GM12878 (cell line): ENCODE measurements at regions not wholly inside any gene's neighbourhood (a gene's known extent, or its start where the extent isn't known, plus 50 kb on each side); places are given as distances from the start of the nearest gene placed in this dataset.

Source experiments
- ATAC-seq: fragments of 200-7000 bp; cut with Tn5 transposase; 3 replicates; pipeline ENCODE4 v1.9.1; 2020; ENCODE audit warnings: mild to moderate bottlenecking, moderate library complexity
- BruUV-seq: library from RNA; stranded (reverse); fragments of 400-500 nt; replicated peaks from 2 replicates; lab custom pipeline; 2021; lab: Mats Ljungman, UMichigan
- CTCF ChIA-PET: fragments of 300-600 bp; sonication (Branson Sonifier 250); formaldehyde crosslinking; extraction: SDS; loops from one replicate; lab custom pipeline; 2021; ENCODE audit warnings: inconsistent platforms; lab: Yijun Ruan, JAX
- POLR2A ChIA-PET: fragments of 350-600 bp; formaldehyde crosslinking; extraction: SDS; loops from one replicate; lab custom pipeline; 2021; ENCODE audit warnings: inconsistent platforms; lab: Charles Lee
- RAD21 ChIA-PET: fragments of 300-600 bp; sonication (Branson Sonifier 250); formaldehyde crosslinking; loops from one replicate; lab custom pipeline; 2023; ENCODE audit warnings: antibody characterized with exemption; ENCODE audit not compliant: unreplicated experiment; lab: Charles Lee
- SMC1A ChIA-PET: fragments of 300-600 bp; sonication (Branson Sonifier 250); formaldehyde crosslinking; loops from one replicate; lab custom pipeline; 2023; ENCODE audit not compliant: unreplicated experiment, uncharacterized antibody; lab: Charles Lee
- DNase-seq: peaks from one replicate; pipeline ENCODE4 v3.0.0-alpha.2; 2011; ENCODE audit warnings: low read depth, low spot score
- FAIRE-seq: peaks from 3 replicates; lab custom pipeline; 2011; peaks lifted over from hg19 to GRCh38; lab: Jason Lieb, UNC
- H2AFZ ChIP-seq: 2 replicates; pipeline ENCODE4 v1.6.0; 2011; ENCODE audit warnings: low read depth, low read length, control low read depth; ENCODE audit not compliant: control insufficient read depth
- H3K27ac ChIP-seq: 2 replicates; pipeline ENCODE4 v1.5.1; 2011; ENCODE audit warnings: control low read depth; ENCODE audit not compliant: control insufficient read depth, insufficient read depth
- H3K27me3 ChIP-seq, 2 experiments: replicated peaks in 1 of 2; 2 replicates each; pipeline versions ENCODE4 v1.6.0 to v1.6.1; 2011; ENCODE audit warnings: low read length in 1 of 2; ENCODE audit not compliant: control insufficient read depth in 2 of 2, insufficient read depth in 2 of 2
- H3K36me3 ChIP-seq, 2 experiments: 2 replicates each; pipeline ENCODE4 v1.5.1; 2011; ENCODE audit warnings: low read length in 1 of 2; ENCODE audit not compliant: control insufficient read depth in 2 of 2, insufficient read depth in 2 of 2
- H3K4me1 ChIP-seq: 2 replicates; pipeline ENCODE4 v1.6.1; 2011; ENCODE audit warnings: mild to moderate bottlenecking, low read length, moderate library complexity, mixed read lengths; ENCODE audit not compliant: control insufficient read depth, insufficient read depth
- H3K4me2 ChIP-seq: 2 replicates; pipeline ENCODE4 v1.6.0; 2011; ENCODE audit warnings: control low read depth; ENCODE audit not compliant: control insufficient read depth, insufficient read depth
- H3K4me3 ChIP-seq: fragments of 200-600 bp; sonication (generic); 2 replicates; pipeline ENCODE4 v1.5.1; 2016
- H3K79me2 ChIP-seq: 2 replicates; pipeline ENCODE4 v1.6.0; 2011; ENCODE audit warnings: low read length; ENCODE audit not compliant: control insufficient read depth, insufficient read depth
- H3K9ac ChIP-seq: 2 replicates; pipeline ENCODE4 v1.8.0; 2011; ENCODE audit warnings: low read length, control low read depth, mixed read lengths; ENCODE audit not compliant: control insufficient read depth, insufficient read depth
- H3K9me3 ChIP-seq: replicated peaks from 3 replicates; pipeline ENCODE4 v1.5.1; 2011; ENCODE audit warnings: mild to moderate bottlenecking, low read length; ENCODE audit not compliant: control insufficient read depth, insufficient read depth
- H4K20me1 ChIP-seq: 2 replicates; pipeline ENCODE4 v1.6.0; 2011; ENCODE audit not compliant: control insufficient read depth, insufficient read depth
- BACH1 ChIP-seq: fragments of 450-650 bp; IDR thresholded peaks from 2 replicates; pipeline ENCODE4 v1.6.1; 2017; ENCODE audit warnings: mild to moderate bottlenecking, borderline replicate concordance
- CBFB ChIP-seq: IDR thresholded peaks from 2 replicates; pipeline ENCODE4 v1.6.1; 2016; ENCODE audit warnings: antibody characterized with exemption, low read depth
- CBX3 ChIP-seq: fragments of 200-600 bp; sonication (generic); IDR thresholded peaks from 2 replicates; pipeline ENCODE4 v1.6.1; 2016; ENCODE audit warnings: low read depth, borderline replicate concordance
- GABPA ChIP-seq: IDR thresholded peaks from 2 replicates; pipeline ENCODE4 v1.6.1; 2014; ENCODE audit warnings: antibody characterized with exemption, low read depth, mild to moderate bottlenecking, inconsistent platforms
- MEF2A ChIP-seq: IDR thresholded peaks from 2 replicates; pipeline ENCODE4 v1.6.1; 2011; ENCODE audit warnings: low read depth, mild to moderate bottlenecking, low read length, moderate library complexity; ENCODE audit not compliant: insufficient read depth
- RB1 ChIP-seq: fragments of 450-650 bp; formaldehyde crosslinking; IDR thresholded peaks from 2 replicates; pipeline ENCODE4 v1.6.1; 2017; ENCODE audit warnings: mild to moderate bottlenecking, borderline replicate concordance
- RBBP5 ChIP-seq: fragments of 200-600 bp; sonication (generic); conservative IDR thresholded peaks from 2 replicates; pipeline ENCODE4 v1.6.1; 2016
- RUNX3 ChIP-seq: IDR thresholded peaks from 2 replicates; pipeline ENCODE4 v1.6.1; 2012; ENCODE audit warnings: low read length, inconsistent platforms
- TAF1 ChIP-seq: IDR thresholded peaks from 2 replicates; pipeline ENCODE4 v1.6.1; 2011; ENCODE audit warnings: mild to moderate bottlenecking, low read depth, low read length, borderline replicate concordance
- ZSCAN29 ChIP-seq: fragments of 450-650 bp; IDR thresholded peaks from 2 replicates; pipeline ENCODE4 v1.6.1; 2017; ENCODE audit warnings: mild to moderate bottlenecking, moderate library complexity
- in situ Hi-C: fragments of 300-500 bp; cut with MboI; formaldehyde crosslinking; loops from 9 replicates; pipeline ENCODE4 v1.14.3; 2018; ENCODE audit warnings: mixed read lengths
- intact Hi-C: fragments of 100-400 bp; cut with micrococcal nuclease; formaldehyde crosslinking; loops from one replicate; pipeline ENCODE4 v1.14.2; 2022; ENCODE audit not compliant: unreplicated experiment
- TF ChIP-seq, protein P1 (sequence below): fragments of 450-650 bp; IDR thresholded peaks from 2 replicates; pipeline ENCODE4 v1.6.1; 2017; ENCODE audit warnings: antibody characterized with exemption, mild to moderate bottlenecking, moderate library complexity
- TF ChIP-seq, protein P2 (sequence below): IDR thresholded peaks from 2 replicates; pipeline ENCODE4 v1.6.1; 2012; ENCODE audit warnings: low read length, inconsistent platforms
- TF ChIP-seq, protein P3 (sequence below): fragments of 450-650 bp; IDR thresholded peaks from 2 replicates; pipeline ENCODE4 v1.6.1; 2016; ENCODE audit warnings: mild to moderate bottlenecking
- TF ChIP-seq, protein P4 (sequence below): IDR thresholded peaks from 2 replicates; pipeline ENCODE4 v1.6.1; 2012; ENCODE audit warnings: improper control_type of control experiment, low read depth, low read length; ENCODE audit not compliant: insufficient replicate concordance

DNA sequence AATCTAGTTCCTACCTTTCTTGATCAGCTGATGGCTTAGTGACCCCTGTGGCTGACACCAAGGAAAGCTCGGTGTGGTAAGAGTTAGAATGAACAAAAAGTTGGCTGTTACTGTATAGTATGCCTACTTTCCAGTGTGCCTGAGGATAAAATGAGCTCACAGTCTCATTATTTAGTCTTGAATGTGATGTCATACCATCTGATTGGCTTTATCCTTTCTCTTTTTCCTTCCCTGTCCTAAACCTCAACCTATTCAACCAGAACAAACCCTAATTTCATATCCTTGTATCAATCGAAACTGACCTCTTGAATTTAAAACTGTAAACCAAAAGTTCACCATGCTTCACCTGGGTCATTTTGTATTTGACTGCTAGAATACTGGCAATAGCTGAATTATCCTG, 156.4 kb downstream of the PPARGC1A start (continued):
- TF ChIP-seq, protein P1, sequence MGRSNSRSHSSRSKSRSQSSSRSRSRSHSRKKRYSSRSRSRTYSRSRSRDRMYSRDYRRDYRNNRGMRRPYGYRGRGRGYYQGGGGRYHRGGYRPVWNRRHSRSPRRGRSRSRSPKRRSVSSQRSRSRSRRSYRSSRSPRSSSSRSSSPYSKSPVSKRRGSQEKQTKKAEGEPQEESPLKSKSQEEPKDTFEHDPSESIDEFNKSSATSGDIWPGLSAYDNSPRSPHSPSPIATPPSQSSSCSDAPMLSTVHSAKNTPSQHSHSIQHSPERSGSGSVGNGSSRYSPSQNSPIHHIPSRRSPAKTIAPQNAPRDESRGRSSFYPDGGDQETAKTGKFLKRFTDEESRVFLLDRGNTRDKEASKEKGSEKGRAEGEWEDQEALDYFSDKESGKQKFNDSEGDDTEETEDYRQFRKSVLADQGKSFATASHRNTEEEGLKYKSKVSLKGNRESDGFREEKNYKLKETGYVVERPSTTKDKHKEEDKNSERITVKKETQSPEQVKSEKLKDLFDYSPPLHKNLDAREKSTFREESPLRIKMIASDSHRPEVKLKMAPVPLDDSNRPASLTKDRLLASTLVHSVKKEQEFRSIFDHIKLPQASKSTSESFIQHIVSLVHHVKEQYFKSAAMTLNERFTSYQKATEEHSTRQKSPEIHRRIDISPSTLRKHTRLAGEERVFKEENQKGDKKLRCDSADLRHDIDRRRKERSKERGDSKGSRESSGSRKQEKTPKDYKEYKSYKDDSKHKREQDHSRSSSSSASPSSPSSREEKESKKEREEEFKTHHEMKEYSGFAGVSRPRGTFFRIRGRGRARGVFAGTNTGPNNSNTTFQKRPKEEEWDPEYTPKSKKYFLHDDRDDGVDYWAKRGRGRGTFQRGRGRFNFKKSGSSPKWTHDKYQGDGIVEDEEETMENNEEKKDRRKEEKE = no peak

DNA sequence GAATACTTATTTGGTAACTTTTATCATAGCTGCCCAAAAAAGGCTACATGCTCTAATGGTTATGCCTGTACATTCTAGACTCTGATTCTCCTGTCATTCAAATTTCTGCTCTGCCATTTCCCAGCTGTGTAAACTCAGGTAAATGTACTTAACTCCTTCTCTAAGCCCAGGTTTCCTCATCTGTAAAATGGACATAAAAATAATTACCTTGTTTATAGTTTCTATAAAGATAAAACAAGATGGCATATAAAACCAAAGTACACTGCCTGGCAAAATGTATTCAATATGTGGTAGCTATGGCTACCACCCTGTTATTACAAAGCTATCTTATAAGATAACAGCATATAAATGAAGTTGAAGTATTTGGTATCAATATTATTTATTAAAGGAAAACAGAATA, 158.8 kb downstream of the PPARGC1A start:
- SMC1A ChIA-PET = no interaction called here
- no TSS peak for BruUV-seq

More for the DNA sequence above, 158.8 kb downstream of the PPARGC1A start:
- intact Hi-C loops = no loop called here
- in situ Hi-C loops = no loop called here
- FAIRE-seq = no peak
- Histone ChIP-seq H3K36me3 (no peaks in the 10 kb centered on the region), H2AFZ (no peak overlapping the region), H3K9ac (no peak overlapping the region), H3K4me1 (no peaks in the 10 kb centered on the region), H3K79me2 (no peaks in the 10 kb centered on the region), H4K20me1 (no peaks in the 10 kb centered on the region), H3K4me3 (no peak overlapping the region), H3K4me2 (no peak overlapping the region), H3K27ac (no peak overlapping the region), H3K9me3 (no peaks in the 10 kb centered on the region), H3K27me3 (no peaks in the 10 kb centered on the region)
- DNase-seq = no peak
- no peak for TF ChIP-seq RB1
- TF ChIP-seq TAF1 = no peak
- no peak for TF ChIP-seq RUNX3
- TF ChIP-seq, protein P2, sequence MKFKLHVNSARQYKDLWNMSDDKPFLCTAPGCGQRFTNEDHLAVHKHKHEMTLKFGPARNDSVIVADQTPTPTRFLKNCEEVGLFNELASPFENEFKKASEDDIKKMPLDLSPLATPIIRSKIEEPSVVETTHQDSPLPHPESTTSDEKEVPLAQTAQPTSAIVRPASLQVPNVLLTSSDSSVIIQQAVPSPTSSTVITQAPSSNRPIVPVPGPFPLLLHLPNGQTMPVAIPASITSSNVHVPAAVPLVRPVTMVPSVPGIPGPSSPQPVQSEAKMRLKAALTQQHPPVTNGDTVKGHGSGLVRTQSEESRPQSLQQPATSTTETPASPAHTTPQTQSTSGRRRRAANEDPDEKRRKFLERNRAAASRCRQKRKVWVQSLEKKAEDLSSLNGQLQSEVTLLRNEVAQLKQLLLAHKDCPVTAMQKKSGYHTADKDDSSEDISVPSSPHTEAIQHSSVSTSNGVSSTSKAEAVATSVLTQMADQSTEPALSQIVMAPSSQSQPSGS = no peak
- no peak for TF ChIP-seq RBBP5
- TF ChIP-seq ZSCAN29 = no peak
- TF ChIP-seq, protein P3, sequence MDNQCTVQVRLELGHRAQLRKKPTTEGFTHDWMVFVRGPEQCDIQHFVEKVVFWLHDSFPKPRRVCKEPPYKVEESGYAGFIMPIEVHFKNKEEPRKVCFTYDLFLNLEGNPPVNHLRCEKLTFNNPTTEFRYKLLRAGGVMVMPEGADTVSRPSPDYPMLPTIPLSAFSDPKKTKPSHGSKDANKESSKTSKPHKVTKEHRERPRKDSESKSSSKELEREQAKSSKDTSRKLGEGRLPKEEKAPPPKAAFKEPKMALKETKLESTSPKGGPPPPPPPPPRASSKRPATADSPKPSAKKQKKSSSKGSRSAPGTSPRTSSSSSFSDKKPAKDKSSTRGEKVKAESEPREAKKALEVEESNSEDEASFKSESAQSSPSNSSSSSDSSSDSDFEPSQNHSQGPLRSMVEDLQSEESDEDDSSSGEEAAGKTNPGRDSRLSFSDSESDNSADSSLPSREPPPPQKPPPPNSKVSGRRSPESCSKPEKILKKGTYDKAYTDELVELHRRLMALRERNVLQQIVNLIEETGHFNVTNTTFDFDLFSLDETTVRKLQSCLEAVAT = no peak
- TF ChIP-seq BACH1 = no peak
- no peak for TF ChIP-seq GABPA
- no peak for TF ChIP-seq CBX3
- TF ChIP-seq CBFB = no peak
- no peak for TF ChIP-seq MEF2A
- TF ChIP-seq, protein P4, sequence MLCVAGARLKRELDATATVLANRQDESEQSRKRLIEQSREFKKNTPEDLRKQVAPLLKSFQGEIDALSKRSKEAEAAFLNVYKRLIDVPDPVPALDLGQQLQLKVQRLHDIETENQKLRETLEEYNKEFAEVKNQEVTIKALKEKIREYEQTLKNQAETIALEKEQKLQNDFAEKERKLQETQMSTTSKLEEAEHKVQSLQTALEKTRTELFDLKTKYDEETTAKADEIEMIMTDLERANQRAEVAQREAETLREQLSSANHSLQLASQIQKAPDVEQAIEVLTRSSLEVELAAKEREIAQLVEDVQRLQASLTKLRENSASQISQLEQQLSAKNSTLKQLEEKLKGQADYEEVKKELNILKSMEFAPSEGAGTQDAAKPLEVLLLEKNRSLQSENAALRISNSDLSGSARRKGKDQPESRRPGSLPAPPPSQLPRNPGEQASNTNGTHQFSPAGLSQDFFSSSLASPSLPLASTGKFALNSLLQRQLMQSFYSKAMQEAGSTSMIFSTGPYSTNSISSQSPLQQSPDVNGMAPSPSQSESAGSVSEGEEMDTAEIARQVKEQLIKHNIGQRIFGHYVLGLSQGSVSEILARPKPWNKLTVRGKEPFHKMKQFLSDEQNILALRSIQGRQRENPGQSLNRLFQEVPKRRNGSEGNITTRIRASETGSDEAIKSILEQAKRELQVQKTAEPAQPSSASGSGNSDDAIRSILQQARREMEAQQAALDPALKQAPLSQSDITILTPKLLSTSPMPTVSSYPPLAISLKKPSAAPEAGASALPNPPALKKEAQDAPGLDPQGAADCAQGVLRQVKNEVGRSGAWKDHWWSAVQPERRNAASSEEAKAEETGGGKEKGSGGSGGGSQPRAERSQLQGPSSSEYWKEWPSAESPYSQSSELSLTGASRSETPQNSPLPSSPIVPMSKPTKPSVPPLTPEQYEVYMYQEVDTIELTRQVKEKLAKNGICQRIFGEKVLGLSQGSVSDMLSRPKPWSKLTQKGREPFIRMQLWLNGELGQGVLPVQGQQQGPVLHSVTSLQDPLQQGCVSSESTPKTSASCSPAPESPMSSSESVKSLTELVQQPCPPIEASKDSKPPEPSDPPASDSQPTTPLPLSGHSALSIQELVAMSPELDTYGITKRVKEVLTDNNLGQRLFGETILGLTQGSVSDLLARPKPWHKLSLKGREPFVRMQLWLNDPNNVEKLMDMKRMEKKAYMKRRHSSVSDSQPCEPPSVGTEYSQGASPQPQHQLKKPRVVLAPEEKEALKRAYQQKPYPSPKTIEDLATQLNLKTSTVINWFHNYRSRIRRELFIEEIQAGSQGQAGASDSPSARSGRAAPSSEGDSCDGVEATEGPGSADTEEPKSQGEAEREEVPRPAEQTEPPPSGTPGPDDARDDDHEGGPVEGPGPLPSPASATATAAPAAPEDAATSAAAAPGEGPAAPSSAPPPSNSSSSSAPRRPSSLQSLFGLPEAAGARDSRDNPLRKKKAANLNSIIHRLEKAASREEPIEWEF = no peak
- ChIA-PET POLR2A (no interaction called here), CTCF (interaction anchor here (1.6 kb wide), 1 partner anchor 11 kb away, joined by 3 read pairs; no protein-coding TSS in a partner anchor), RAD21 (no interaction called here)
- ATAC-seq = no peak
